LoVo (cell line): ENCODE measurements at regions not wholly inside any gene's neighbourhood (a gene's known extent, or its start where the extent isn't known, plus 50 kb on each side); places are given as distances from the start of the nearest gene placed in this dataset.

ENCODE experiments used
- DNase-seq: peaks from one replicate; pipeline ENCODE4 v3.0.0-alpha.2; 2016; ENCODE audit warnings: low spot score

DNA sequence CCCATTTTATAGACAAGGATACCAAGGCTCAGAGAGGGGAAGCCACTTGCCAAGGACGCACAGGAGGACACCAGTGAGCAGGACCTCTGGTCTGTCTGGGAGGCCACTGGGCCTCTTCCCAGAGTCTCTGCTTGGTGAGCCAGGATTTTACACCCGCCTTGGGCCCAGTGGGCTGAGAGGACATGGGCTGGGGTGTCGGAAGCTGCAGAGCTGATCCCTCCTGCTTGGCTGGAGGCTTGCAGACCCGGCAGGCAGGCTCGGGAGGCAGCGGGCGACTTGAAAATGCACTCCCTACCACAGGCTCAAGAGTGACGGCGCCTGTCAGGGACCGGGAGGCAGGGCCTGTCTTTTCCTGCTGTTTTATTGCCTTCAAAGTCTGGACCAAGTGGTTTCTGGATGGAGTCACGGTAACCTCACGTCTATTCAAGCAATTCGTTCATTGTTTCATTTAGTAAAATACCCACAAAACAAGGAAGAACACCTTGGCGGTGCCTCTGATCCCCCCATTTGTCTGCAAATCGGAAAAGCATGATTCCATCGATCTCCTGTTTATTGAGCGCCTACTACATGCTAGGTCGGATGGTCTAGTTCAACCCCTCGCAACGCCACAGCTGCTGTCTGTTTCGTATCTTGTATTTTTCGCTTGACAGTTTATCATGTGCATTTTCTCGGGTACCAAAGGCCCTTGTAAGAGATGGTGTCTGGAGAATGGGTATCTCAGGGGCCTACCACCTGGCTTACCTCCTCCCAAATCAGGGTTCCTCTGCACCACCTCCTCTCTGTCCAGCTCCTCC, 108.1 kb upstream of the IER5L start:
- no peak for DNase-seq

DNA sequence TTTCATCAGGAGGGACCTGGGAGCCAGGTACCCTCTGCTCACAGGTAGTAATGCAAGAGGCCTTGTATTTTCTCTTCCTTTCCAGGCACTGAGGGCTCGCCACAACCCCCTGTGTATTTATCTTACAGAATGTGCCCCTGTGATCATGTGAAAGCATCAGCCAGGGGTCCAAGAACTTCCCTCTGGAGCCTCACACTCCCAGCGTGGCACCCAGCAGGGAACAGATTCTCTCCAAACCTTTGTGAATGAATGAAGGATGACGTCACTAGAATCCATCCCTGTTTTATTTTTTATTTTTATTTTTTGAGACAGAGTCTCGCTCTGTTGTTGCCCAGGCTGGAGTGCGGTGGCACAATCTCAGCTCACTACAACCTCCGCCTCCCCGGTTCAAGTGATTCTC, 107.3 kb upstream of the IER5L start:
- DNase-seq: no peak

DNA sequence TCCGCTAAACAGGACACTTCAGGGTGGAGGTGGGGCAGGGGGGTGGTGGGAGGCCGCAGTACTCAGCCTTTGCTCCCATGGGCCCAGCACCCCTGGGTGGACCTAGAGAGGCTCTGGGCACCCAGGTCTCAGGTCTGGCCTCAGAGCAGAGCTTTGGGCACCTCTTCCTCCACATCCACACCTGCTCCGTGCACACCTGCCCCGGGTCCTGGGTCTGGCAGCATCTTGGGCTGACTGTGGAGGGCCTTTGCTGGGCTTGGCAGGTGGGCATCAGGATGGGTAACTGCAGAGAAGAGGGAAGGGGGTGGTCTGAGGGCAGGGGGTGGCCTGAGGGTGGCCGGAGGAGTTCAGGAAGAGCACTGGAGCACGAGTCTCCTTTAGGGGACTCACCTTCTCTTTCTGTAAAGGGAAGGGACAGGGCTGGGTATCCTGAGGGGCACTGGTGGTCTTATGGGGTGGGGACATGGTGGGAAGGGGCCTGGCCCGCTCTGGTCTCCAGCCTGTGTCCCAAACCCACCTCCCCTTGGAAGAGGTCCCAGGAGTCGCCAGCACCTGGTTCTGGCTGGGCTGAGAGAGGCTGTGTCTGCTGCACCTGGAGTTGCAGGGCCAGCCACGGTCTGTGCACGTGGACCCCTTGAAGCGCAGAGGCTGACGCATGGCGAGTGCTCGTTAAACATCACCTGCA, 106.7 kb upstream of the IER5L start:
- no peak for DNase-seq

DNA sequence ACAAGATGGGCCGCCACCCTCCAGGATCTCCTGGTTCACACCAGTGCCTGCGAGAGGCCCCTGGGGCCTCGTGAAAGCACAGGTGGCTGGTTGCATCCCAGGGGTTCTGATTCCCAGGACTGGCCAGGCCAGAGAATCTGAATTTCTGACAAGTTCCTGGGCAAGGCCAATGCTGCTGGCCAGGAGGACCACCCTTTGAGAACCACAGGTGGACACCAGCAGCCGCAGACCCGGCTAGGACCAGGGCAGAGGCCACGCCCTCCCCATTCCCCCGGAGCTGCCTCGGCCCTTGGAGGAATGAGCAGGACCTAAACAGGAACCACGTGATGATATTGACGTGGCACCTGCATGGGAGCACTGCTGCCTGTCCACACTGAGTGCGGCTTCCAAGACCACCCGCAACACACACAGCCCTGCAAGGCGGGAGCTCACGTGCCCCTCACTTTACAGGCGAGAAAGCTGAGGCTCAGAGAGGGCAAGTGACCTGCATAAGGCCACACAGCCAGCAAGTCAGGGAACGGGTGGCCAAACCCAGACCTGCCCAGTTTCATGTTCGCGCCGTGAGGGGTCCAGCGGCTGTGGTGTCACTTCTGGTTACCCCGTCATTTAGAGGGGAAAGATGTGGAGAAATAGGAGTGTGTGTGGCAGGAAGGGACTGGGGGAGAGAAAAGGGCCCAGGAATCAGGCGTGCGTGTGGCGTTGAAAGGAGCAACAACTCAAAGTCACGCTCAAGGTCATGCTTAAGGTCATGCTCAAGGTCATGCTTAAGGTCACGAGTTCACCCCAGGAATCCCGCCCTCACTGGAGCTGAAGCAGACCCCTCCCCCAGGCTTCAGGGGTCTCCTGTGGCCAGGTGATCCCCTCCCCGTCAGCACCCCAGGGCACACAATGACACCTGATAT, 105.9 kb upstream of the IER5L start:
- DNase-seq: no peak

DNA sequence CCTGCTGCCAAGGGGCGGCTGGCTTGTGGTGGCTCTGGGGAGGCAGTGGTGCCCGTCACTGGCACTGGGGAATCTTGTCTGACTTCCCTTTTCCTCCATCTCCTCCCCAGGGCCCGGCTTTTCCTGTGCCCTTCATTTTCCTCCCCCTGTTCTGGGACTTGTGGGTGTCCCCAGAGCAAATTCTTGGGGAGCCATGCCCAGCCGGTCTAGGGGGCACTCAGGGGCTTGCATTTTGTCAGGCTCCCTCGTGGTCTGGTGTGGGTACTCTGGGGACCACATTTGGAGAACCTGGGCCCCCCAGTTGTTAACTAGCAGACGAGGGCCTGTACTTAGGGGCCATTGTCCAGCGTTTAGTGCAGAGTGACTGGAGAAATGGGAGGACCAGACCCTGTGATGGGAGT, 105.2 kb upstream of the IER5L start:
- DNase-seq: no peak

DNA sequence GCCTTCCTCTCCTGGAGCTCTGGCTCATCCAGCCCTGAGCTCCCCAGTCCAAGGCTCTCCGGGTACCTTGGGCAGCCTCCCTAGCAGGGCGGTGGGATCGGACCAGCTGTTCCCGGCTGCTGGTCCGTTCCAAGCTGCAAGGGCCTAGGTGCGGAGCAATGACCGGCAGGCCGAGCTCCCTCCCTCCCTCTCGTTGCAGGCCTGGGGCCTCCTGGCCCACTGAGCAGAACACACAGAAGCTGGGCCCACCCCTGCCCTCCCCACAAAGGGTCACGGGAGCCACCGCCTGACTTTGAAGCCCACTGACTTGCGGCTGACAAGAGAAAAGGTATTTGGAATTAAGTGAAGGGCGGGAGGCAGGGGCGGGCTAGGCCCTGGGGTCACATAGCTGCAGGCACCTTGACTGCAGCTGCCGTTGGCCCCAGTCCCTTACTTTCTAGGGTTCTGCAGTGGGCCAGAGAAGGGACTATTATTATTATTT, 104.7 kb upstream of the IER5L start:
- DNase-seq: no peak

DNA sequence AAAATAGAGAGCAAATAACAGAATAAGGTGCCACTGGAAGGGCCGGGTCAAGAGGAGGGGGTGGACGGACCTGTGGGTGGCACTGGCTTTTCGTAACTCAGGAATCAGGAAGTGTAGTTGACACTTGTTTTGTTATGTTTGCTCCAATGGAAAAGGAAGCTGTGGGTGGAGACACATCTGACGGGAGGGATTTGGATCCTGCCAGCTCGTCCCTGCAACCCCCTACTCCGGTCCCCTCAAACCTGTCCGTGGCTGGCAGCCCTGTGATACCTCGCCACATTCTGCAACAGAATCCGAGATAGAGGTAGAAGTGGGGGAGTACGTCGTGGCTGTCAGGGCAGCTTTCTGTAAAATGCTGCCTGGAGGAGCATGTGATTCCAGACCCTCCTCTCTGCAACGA, 104.2 kb upstream of the IER5L start:
- no peak for DNase-seq

DNA sequence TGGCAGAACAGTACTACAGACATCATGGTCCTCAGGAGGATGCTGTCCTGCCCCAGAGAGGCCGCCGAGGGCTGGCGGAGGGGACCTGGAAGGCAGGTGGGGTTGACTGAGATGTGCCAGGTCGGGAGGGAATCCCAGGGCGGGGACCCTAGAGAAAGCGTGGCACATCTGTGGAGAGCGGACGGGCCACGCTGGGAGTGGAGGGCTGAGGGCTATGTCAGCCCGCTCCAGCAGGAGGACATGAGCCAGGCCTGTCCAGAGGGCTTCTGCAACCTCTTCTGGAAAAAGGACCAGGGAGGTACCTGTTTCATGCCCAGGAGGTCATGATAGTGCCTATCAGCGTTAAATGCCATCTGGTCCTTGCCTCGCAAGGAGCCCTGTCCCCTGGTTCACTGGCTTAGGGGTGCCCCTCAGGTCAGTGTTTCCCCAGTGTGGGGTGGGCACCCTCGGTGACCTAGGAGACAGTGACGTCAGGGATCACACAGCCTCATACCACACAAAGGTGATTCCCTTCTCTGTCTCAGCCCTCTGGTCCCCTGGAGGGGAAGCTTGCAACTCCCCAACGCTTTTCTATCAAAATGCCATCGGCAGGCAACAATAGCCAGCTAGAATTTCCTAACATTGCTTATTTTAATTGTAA, 103.6 kb upstream of the IER5L start:
- DNase-seq: no peak

DNA sequence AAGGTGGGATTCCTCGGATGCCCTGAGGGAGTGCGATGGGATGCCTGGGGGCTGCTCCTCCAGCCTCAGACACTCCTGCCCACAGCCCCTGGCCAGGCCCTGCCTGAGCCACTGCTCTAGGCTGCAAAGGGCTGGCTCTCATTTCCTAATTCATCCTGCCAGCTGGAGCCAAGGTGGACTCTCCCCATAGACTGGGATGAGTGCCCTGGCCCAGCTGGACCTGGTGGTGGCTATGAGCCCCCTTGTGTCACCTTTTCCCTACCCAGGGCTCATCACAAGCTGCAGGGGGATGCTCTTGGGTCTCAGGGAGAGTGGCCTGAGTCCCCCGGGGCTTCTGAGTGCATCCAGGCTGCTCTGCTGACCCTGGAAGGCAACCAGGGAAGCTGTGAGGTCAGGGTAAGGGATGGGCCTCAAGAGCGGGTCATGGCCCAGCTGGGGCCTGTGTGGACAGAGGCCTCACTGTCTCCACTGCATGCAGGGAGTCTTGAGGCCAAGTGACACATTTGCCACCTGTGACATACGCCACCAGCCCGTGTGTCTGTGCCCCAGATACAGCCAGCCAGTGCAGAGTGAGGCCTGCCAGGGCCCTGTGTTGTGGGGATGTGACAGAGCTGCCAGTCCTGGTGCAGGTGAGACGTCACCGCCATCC, 102.7 kb upstream of the IER5L start:
- no peak for DNase-seq

DNA sequence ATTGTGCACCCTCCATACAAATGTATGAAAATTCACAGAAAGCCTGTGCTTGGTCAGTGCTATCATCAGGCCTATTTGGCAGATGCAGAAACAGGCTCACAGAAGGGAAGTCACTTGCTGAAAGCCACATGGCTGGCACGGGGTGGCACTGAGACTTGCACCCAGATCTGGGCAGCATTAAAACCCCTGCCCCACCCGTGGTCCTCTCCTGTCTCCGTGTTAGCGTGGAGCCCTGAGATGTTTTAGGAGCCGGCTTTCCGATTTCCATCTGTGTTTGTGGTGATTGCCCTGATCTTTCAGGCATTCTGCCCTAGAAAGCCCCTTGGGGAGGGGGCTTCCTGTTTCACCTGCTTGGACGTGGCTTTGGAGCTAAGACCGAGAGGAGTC, 102.2 kb upstream of the IER5L start:
- DNase-seq: no peak

DNA sequence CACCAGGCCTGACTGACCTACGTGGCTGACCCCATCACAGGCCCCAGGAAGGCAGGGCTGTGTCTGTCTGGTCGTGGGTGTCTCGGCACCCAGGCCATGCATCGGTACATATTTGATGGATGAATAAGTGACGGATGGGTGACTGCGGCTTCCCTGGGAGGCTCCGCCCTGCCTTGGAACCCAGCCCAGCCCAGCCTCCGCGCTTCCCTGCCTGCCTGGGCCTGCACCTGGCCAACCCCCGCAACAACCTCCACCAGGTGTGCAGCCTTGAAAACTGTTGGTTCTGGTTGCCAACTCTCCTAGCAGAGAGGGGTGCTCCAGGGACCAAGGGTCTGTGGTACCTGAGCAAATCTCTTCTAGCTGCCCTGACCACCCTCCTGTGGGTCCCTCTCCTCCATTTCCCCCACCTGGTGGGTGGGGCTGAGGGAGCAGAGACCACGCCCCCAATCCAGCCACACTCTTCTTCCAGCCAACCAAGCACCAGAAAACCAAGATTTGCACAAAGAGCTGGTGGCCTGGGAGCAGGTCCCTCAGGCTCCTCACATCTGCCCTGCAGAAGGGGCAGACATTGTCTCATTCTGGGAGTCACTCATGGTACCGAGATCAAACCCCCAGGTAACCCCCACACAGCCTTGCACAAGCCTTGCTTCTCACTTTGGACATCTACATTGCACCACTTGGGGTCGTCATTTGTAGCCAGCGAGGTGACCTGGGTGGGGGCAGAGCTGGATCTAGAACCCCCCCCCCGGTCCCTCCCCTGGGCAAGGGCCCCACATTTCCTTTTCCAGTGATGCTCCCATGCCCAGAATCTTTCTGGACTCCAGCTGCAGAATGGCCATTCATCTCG, 100.6 kb upstream of the IER5L start:
- DNase-seq: peak; percentile 65

DNA sequence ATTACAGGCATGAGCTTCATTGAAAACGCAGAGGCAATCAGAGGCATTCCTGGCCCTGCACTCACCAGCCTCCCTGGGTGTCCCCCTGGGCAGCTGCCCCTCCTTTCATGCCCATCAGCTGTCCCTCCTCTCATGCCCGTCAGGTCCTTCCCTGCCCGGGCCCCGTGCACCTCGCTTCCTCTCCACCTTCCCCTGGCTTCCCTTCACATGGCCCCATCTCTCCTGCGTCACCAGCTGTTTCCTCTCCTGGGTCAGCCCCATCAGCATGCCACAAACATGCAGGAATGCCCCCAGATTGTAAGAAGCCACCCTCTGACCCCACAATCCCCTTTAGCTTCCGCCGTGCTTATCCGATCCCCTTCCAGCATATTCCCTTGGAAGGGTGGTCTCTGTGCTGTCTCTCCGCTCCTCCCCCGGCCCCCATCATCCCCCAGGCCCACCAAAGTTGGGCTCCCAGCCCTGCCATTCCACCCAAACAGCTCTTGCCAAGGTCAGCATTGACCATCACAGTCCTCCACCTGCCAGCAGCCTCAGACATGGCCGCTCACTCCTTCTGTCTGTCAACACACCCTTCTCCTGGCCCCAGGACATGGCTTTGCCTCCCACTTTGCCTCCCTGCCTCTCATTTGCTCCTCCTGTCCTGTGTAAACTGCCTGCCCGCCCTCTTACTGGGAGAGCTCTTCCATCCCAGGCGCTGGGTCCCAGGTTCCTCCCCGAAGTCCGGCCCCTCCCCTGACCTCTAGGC, 98.6 kb upstream of the IER5L start:
- no peak for DNase-seq

DNA sequence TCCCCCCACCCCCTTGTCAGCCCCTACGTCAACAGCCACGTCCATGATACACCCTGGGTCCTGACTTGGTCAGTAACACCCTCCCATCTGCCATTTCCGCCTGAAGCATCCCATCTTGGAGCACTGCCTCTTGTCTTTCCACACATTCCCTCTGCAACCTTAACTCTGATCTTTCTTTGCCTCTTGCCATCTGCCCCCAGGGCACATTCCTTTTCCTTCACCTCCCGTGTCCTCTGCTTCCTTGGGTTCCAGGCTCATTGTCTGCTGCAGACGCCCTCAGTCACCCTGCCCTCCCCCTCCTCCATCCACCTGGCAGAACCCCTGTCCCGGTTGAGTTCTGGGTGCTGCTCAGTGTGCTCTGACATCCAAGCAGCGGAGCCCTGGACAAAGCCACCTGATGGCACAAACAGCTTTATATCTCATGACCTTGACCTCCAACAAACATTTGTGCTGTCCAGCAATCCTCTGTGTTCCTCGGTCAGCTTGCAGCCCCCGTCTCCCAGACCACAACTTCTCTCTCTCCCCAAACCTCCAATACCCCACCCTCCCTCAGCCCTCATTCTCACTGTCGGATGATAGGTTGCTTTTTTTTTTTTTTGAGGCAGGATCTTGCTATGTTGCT, 97.7 kb upstream of the IER5L start:
- no peak for DNase-seq

DNA sequence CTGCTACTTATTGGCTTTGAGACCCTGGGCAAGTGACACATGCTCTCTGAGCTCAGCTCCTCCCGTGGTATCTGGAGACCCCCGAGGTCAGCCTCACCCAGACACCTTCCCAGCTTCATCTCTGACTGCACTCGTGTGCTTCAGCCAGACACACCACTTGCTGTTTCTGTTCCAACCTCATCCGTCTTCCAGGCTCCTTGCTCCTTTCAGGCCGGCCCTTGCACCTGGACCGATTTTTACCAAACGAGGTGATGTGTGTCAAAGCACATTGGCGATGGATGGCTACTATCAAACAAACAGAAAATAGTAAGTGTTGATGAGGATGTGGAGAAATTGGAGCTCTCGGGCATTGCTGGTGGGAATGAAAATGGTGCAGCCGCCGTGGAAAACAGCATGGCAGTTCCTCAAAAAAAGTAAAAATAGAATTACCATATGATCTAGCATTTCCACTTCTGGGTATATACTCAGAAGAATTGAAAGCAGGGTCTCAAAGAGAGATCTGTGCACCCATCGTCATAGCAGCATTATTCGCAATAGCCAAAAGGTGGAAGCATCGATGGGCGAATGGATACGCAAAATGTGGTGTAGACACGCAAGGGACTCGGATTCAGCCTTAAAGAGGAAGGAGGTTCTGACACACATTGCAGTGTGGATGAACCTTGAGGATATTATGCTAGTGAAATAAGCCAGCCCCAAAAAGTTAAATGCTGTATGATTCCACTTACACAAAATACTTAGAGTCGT, 96.1 kb upstream of the IER5L start:
- no peak for DNase-seq

DNA sequence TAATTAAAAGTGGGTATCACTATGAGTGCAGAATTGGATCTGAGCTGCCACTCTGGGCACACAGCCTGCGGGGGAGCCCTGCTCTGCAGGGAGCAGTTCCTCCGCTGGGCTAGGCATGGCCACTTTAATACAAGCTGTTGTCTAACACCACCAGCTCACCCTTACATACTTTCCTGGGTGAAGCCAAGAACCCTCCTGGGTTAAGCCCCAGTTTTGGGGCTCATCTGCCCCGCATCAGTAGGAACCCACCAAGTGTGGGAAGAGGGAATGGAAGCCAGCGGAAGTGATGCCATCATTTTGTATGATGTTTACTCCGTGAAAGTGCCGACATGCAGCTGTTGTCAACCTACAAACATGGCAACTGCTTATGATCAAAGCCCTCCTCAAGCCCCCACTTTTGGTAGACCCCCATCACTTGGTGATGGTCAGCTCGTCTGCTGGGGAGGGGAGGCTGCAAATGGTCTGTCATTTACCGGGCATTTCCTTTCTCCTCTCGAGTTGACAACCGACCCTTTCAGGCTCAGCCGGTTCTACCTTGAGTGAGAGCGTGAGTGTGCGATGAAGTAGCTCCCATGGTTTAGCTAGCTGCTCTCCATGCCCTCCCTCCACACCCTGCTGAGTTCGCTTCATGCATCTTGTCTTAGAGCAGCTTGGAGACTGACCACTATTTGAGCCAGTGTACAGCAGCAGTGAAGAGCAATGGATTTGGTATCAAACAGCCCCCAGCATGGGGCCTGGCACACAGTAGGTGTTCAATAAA, 95.3 kb upstream of the IER5L start:
- no peak for DNase-seq

DNA sequence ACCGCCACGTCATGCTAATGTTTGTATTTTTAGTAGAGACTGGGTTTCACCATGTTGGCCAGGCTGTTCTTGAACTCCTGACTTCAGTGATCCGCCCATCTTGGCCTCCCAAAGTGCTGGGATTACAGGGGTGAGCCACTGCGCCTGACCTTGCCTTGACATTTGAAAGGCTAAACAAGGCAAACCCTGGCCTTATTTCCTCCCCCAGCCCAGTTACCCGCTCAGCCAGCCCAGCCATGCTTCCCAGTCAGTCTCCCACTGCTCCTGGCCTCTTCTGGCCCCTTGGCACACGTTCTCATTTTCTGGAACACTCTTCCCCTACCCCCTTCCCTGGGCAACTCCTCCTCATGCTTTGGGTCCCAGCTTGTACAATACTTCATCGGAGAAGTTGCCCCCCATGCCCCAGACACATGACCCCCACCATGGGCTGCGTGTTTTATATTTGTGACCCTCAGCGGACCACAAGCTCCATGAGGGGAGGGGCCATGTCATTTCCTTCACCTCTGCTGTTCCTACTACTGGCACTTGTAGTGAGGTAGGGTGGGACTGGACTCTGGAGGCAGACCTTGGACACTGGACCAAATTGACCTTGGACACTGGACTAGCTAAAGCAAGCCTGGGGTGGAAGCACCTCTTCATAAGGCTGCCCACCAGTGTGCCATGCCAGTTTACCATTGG, 94.4 kb upstream of the IER5L start:
- DNase-seq: no peak

DNA sequence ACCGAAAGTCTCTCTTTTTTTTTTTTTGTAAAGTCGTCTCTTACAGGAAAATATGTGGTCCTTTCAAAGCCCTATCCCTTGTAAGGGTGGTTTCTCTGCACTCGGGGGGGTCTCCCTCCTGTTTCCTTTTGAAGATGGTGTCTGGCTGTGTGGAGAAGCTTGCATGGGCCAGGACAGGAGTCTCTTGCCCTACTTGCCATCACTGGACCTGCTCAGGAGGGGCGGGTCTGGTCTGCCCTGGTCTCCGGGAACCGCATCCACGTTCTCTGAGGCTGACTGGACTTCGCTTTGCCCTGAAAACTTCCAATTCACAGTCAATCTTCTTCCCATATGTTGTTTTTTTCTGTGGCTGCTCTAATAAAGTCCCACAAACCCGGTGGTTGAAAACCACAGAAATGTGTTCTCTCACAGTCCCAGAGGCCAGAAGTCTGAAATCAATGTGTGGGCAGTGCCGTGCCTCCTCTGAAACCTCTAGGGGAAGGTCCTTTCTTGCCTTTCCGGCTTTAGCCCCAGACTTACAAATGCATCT, 92.9 kb upstream of the IER5L start:
- no peak for DNase-seq
